K562 (cell line): ENCODE measurements at regions not wholly inside any gene's neighbourhood (a gene's known extent, or its start where the extent isn't known, plus 50 kb on each side); places are given as distances from the start of the nearest gene placed in this dataset.

Experiments
- ATAC-seq: fragments of 200-7000 bp; cut with Tn5 transposase; 3 replicates; pipeline ENCODE4 v1.9.1; 2020; ENCODE audit warnings: moderate library complexity
- BruUV-seq: library from RNA; stranded (reverse); fragments of 400-500 nt; replicated peaks from 2 replicates; lab custom pipeline; 2021; lab: Mats Ljungman, UMichigan
- CTCF ChIA-PET: fragments of 300-600 bp; formaldehyde crosslinking; extraction: SDS; loops from one replicate; lab custom pipeline; 2021; ENCODE audit warnings: low intra/inter-chr PET ratio; lab: Yijun Ruan, JAX
- POLR2A ChIA-PET: fragments of 300-600, 350-650 bp; sonication (Branson Sonifier 250); formaldehyde crosslinking; extraction: SDS; loops from one replicate; lab custom pipeline; 2021; ENCODE audit warnings: antibody characterized with exemption, inconsistent platforms; lab: Yijun Ruan, JAX
- DNase-seq, 4 experiments: peaks; one replicate each; pipeline versions ENCODE4 v3.0.0 to v3.0.0-alpha.2; 2011 to 2018; ENCODE audit warnings: low spot score in 3 of 4, mixed read lengths in 3 of 4; ENCODE audit errors: extremely low read depth in 1 of 4
- FAIRE-seq: peaks from 2 replicates; lab custom pipeline; 2011; peaks lifted over from hg19 to GRCh38; lab: Jason Lieb, UNC
- H2AFZ ChIP-seq: 2 replicates; pipeline ENCODE4 v1.6.0; 2011; ENCODE audit warnings: low read depth, low read length, control low read depth, inconsistent platforms
- H3K27ac ChIP-seq: fragments of 200-600 bp; 3 replicates; pipeline ENCODE4 v1.8.0; 2011; ENCODE audit warnings: low read depth, mild to moderate bottlenecking, control low read depth, inconsistent platforms, low read length, moderate library complexity, mixed read lengths; ENCODE audit errors: extremely low read depth
- H3K27me3 ChIP-seq, 2 experiments: fragments of 300-600 bp in 1 of 2; 2 replicates in 1 of 2; 3 replicates in 1 of 2; pipeline versions ENCODE4 v1.6.0 to v1.8.0; 2011; ENCODE audit warnings: inconsistent platforms in 2 of 2, low read length in 2 of 2, mild to moderate bottlenecking in 1 of 2, mixed read lengths in 1 of 2, moderate library complexity in 1 of 2; ENCODE audit not compliant: control insufficient read depth in 2 of 2, insufficient read depth in 2 of 2
- H3K36me3 ChIP-seq: fragments of 300-600 bp; 3 replicates; pipeline ENCODE4 v1.8.0; 2011; ENCODE audit warnings: mild to moderate bottlenecking, low read length, inconsistent platforms; ENCODE audit not compliant: control insufficient read depth, insufficient read depth
- H3K4me1 ChIP-seq, 2 experiments: fragments of 200-600 bp in 1 of 2; replicated peaks in 1 of 2; 2 replicates in 1 of 2; 3 replicates in 1 of 2; pipeline versions ENCODE4 v1.5.1 to v1.8.0; 2011; ENCODE audit warnings: inconsistent platforms in 2 of 2, low read length in 2 of 2, mild to moderate bottlenecking in 1 of 2, mixed read lengths in 1 of 2, moderate library complexity in 1 of 2; ENCODE audit not compliant: control insufficient read depth in 2 of 2, insufficient read depth in 2 of 2
- H3K4me2 ChIP-seq: 2 replicates; pipeline ENCODE4 v1.6.1; 2011; ENCODE audit warnings: low read length, control low read depth, inconsistent platforms, mixed read lengths; ENCODE audit not compliant: insufficient read depth
- H3K4me3 ChIP-seq: fragments of 200-600 bp; sonication (generic), shearing (Covaris generic); 2 replicates; pipeline ENCODE4 v1.5.1; 2016; ENCODE audit warnings: control low read depth, inconsistent platforms
- H3K79me2 ChIP-seq: fragments of 200-600 bp; 3 replicates; pipeline ENCODE4 v1.8.0; 2011; ENCODE audit warnings: low read length, inconsistent platforms; ENCODE audit not compliant: control insufficient read depth, insufficient read depth
- H3K9ac ChIP-seq, 2 experiments: 2 replicates each; pipeline versions ENCODE4 v1.6.0 to v1.6.1; 2011; ENCODE audit warnings: low read depth in 2 of 2, low read length in 2 of 2, control low read depth in 1 of 2, inconsistent platforms in 1 of 2, mild to moderate bottlenecking in 1 of 2, mixed read lengths in 1 of 2; ENCODE audit not compliant: insufficient read depth in 1 of 2
- H3K9me1 ChIP-seq: one replicate; pipeline ENCODE4 v1.6.0; 2011; ENCODE audit warnings: inconsistent platforms, mild to moderate bottlenecking, low read length, moderate library complexity; ENCODE audit not compliant: control insufficient read depth, insufficient read depth
- H3K9me3 ChIP-seq: replicated peaks from 2 replicates; pipeline ENCODE4 v1.5.1; 2011; ENCODE audit warnings: low read depth, low read length, inconsistent platforms; ENCODE audit not compliant: control insufficient read depth, insufficient read depth
- H4K20me1 ChIP-seq: replicated peaks from 2 replicates; pipeline ENCODE4 v1.6.1; 2011; ENCODE audit warnings: low read length, inconsistent platforms, mixed read lengths; ENCODE audit not compliant: control insufficient read depth, insufficient read depth
- BRF1 ChIP-seq: IDR thresholded peaks from 3 replicates; pipeline ENCODE4 v1.6.1; 2011; ENCODE audit warnings: borderline replicate concordance, mild to moderate bottlenecking; ENCODE audit not compliant: insufficient read length; ENCODE audit errors: extremely low read depth
- CBX1 ChIP-seq: sonication (generic); IDR thresholded peaks from 2 replicates; pipeline ENCODE4 v1.6.1; 2016; ENCODE audit warnings: antibody characterized with exemption, low read depth, mild to moderate bottlenecking
- CCAR2 ChIP-seq: fragments of 200-400 bp; formaldehyde crosslinking; IDR thresholded peaks from 2 replicates; pipeline ENCODE4 v1.6.1; 2017; ENCODE audit warnings: mild to moderate bottlenecking, low read depth, low read length
- ESRRB ChIP-seq: fragments of 250-450 bp; sonication (Bioruptor Pico); IDR thresholded peaks from 2 replicates; pipeline ENCODE4 v1.5.0; 2020; ENCODE audit warnings: mild to moderate bottlenecking, moderate library complexity, borderline replicate concordance
- EWSR1 ChIP-seq: fragments of 450-650 bp; IDR thresholded peaks from 2 replicates; pipeline ENCODE4 v1.6.1; 2018; ENCODE audit warnings: borderline replicate concordance, mild to moderate bottlenecking, low read depth, moderate library complexity; ENCODE audit not compliant: partially characterized antibody
- HMG20B ChIP-seq: fragments of 250-450 bp; sonication (Bioruptor Pico); IDR thresholded peaks from 2 replicates; pipeline ENCODE4 v1.5.0; 2021; ENCODE audit warnings: mild to moderate bottlenecking
- MXI1 ChIP-seq: IDR thresholded peaks from 2 replicates; pipeline ENCODE4 v1.6.1; 2011; ENCODE audit warnings: low read depth, mild to moderate bottlenecking, improper control_type of control experiment, low read length
- NFXL1 ChIP-seq: fragments of 450-650 bp; formaldehyde crosslinking; IDR thresholded peaks from 2 replicates; pipeline ENCODE4 v1.4.0; 2021; ENCODE audit warnings: mild to moderate bottlenecking
- PCBP2 ChIP-seq: fragments of 200-400 bp; formaldehyde crosslinking; IDR thresholded peaks from 2 replicates; pipeline ENCODE4 v1.6.1; 2018; ENCODE audit warnings: low read length, low read depth, mild to moderate bottlenecking, moderate library complexity; ENCODE audit not compliant: poor library complexity, severe bottlenecking
- RBFOX2 ChIP-seq: fragments of 200-400 bp; formaldehyde crosslinking; IDR thresholded peaks from 2 replicates; pipeline ENCODE4 v1.6.1; 2017; ENCODE audit warnings: low read depth, mild to moderate bottlenecking, low read length, moderate library complexity
- SLC30A9 ChIP-seq: fragments of 250-450 bp; sonication (Bioruptor Pico); IDR thresholded peaks from 2 replicates; pipeline ENCODE4 v1.8.0; 2022; ENCODE audit warnings: mild to moderate bottlenecking, moderate library complexity
- TEAD1 ChIP-seq, 2 experiments: fragments of 450-650 bp in 1 of 2; sonication (generic) in 1 of 2; formaldehyde crosslinking; IDR thresholded peaks; 2 replicates each; pipeline versions ENCODE4 v1.4.0 to v1.8.0; 2020 to 2022; ENCODE audit warnings: mild to moderate bottlenecking in 2 of 2, missing genetic modification reagents in 1 of 2
- TRIM24 ChIP-seq, 2 experiments: fragments of 450-650 bp; IDR thresholded peaks; 2 replicates each; pipeline ENCODE4 v1.6.1; 2016
- ZNF124 ChIP-seq: sonication (generic); formaldehyde crosslinking; IDR thresholded peaks from 2 replicates; pipeline ENCODE4 v1.8.1; 2022; ENCODE audit warnings: missing genetic modification reagents
- ZNF561 ChIP-seq: fragments of 450-650 bp; formaldehyde crosslinking; conservative IDR thresholded peaks from 2 replicates; pipeline ENCODE4 v1.4.0; 2020; ENCODE audit warnings: mild to moderate bottlenecking, moderate library complexity
- in situ Hi-C: fragments of 300-500 bp; cut with MboI; formaldehyde crosslinking; loops from 4 replicates; pipeline ENCODE4 v1.15.0; 2018; ENCODE audit warnings: inconsistent platforms, mixed read lengths
- intact Hi-C: fragments of 100-400 bp; cut with micrococcal nuclease; formaldehyde crosslinking; loops from 2 replicates; pipeline ENCODE4 v1.14.2; 2022
- TF ChIP-seq, protein P1 (sequence below): sonication (generic); formaldehyde crosslinking; IDR thresholded peaks from 2 replicates; pipeline ENCODE4 v1.8.0; 2022; ENCODE audit warnings: mild to moderate bottlenecking, missing genetic modification reagents

DNA sequence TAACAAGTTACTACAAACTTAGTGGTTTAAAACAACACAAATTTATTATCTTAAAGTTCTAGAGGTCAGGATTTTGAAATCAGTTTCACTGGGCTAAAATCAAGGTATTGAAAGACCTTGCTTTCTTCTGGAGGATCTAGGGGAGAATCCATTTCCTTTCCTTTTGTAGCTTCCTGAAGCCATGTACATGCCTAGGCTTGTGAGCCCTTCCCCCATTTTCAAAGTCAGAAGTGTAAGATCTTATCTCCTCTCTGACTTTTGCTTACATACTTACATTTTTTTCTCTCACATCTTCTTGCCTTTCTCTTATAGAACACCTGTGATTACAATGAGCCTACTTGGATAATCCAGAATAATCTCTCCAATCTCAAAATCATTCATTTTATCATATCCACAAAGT, 78.7 kb upstream of the MBOAT2 start:
- Histone ChIP-seq H3K79me2 (no peaks in the 10 kb centered on the region), H3K9me3 (0 out of 2 replicates have a peak, but pooled peaks cover 2% of the 10 kb centered on the region), H3K9ac (no peak overlapping the region), H3K4me1 (no peaks in the 10 kb centered on the region; a peak in 1 of 5 replicates), H2AFZ (no peak overlapping the region), H4K20me1 (no peaks in the 10 kb centered on the region), H3K36me3 (no peaks in the 10 kb centered on the region), H3K9me1 (no peaks in the 10 kb centered on the region), H3K4me3 (no peak overlapping the region), H3K27ac (no peak overlapping the region), H3K27me3 (no peaks in the 10 kb centered on the region), H3K4me2 (no peak overlapping the region)
- BruUV-seq = no TSS peak
- FAIRE-seq (no peak), ATAC-seq (no peak), DNase-seq (no peak)
- ChIA-PET CTCF (no interaction called here), POLR2A (no interaction called here)
- in situ Hi-C loops = no loop called here
- intact Hi-C loops = no loop called here
- no peak for TF ChIP-seq NFXL1
- no peak for TF ChIP-seq PCBP2
- TF ChIP-seq SLC30A9 = no peak
- TF ChIP-seq, protein P1, sequence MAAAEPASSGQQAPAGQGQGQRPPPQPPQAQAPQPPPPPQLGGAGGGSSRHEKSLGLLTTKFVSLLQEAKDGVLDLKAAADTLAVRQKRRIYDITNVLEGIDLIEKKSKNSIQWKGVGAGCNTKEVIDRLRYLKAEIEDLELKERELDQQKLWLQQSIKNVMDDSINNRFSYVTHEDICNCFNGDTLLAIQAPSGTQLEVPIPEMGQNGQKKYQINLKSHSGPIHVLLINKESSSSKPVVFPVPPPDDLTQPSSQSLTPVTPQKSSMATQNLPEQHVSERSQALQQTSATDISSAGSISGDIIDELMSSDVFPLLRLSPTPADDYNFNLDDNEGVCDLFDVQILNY = no peak
- TF ChIP-seq MXI1 = no peak
- TF ChIP-seq ESRRB (CRISPR knock-in tag) = no peak
- TF ChIP-seq ZNF561 = no peak
- no peak for TF ChIP-seq CBX1
- TF ChIP-seq BRF1 = no peak
- TF ChIP-seq CCAR2 = no peak
- no peak for TF ChIP-seq HMG20B (CRISPR knock-in tag)
- no peak for TF ChIP-seq TEAD1 (CRISPR knock-in tag; IDR thresholded peaks at IDR 0.05)
- TF ChIP-seq EWSR1 = no peak
- no peak for TF ChIP-seq TRIM24 (IDR thresholded peaks at IDR 0.05)
- TF ChIP-seq RBFOX2 = no peak
- no peak for TF ChIP-seq ZNF124 (CRISPR knock-in tag)
